Stomach (tissue), 8 donors: ENCODE measurements at regions not wholly inside any gene's neighbourhood (a gene's known extent, or its start where the extent isn't known, plus 50 kb on each side); places are given as distances from the start of the nearest gene placed in this dataset.

Experiments used
- DNase-seq, 2 donors: peaks; one replicate each; pipeline versions ENCODE4 v3.0.0 to v3.0.0-alpha.2; 2013 to 2019
- H3K27ac ChIP-seq, 5 donors: fragments of 200-600 bp in 4 of 5; sonication (generic) in 4 of 5; one replicate each; pipeline ENCODE4 v1.5.1; 2013 to 2019; ENCODE audit warnings: mild to moderate bottlenecking in 1 of 5, moderate library complexity in 1 of 5
- H3K27me3 ChIP-seq, 3 donors: fragments of 200-600 bp; sonication (generic); one replicate each; pipeline ENCODE4 v1.5.1; 2017 to 2019; ENCODE audit warnings: mixed run types in 1 of 3
- H3K36me3 ChIP-seq, 4 donors: fragments of 200-600 bp; sonication (generic); 1 replicate in 3 of 4; 2 replicates in 1 of 4; pipeline ENCODE4 v1.5.1; 2016 to 2019
- H3K4me1 ChIP-seq, 4 donors: fragments of 200-600 bp; sonication (generic); one replicate each; pipeline ENCODE4 v1.5.1; 2016 to 2019
- H3K4me3 ChIP-seq, 4 donors: fragments of 200-600 bp; sonication (generic) in 3 of 4; one replicate each; pipeline ENCODE4 v1.5.1; 2016 to 2019; ENCODE audit warnings: mild to moderate bottlenecking in 1 of 4
- H3K9me3 ChIP-seq, 4 donors: fragments of 200-600 bp; sonication (generic); one replicate each; pipeline ENCODE4 v1.5.1; 2016 to 2019
- CTCF ChIP-seq, 7 experiments: fragments of 450-650 bp in 4 of 7; fragments of 200-600 bp in 3 of 7; sonication (generic) in 3 of 7; IDR thresholded peaks; one replicate each; pipeline ENCODE4 v1.5.1; 2016 to 2019; ENCODE audit warnings: antibody characterized with exemption in 7 of 7, control low read depth in 2 of 7, mild to moderate bottlenecking in 1 of 7
- EP300 ChIP-seq: sonication (generic); formaldehyde crosslinking; IDR thresholded peaks from one replicate; pipeline ENCODE4 v1.6.1; 2017; ENCODE audit warnings: antibody characterized with exemption
- POLR2A ChIP-seq, 4 donors: fragments of 450-650 bp; IDR thresholded peaks; one replicate each; pipeline ENCODE4 v1.6.1; 2016; ENCODE audit warnings: antibody characterized with exemption in 4 of 4, control low read depth in 2 of 4, mild to moderate bottlenecking in 1 of 4, moderate library complexity in 1 of 4
- POLR2AphosphoS5 ChIP-seq, 3 donors: sonication (generic); formaldehyde crosslinking; IDR thresholded peaks; one replicate each; pipeline ENCODE4 v1.6.1; 2016; ENCODE audit warnings: antibody characterized with exemption in 3 of 3
- WGBS, 5 donors: extraction: QIAGEN DNeasy Blood & Tissue Kit in 3 of 5; methylation state at CpG; one replicate each; pipeline versions ENCODE4 v1.1.5 to v1.1.7; 2013 to 2018; 5-methylcytosine and 5-hydroxymethylcytosine counted together
- intact Hi-C: fragments of 100-400 bp; cut with DNase I; formaldehyde crosslinking; loops from one replicate; pipeline ENCODE4 v1.15.1; 2023; ENCODE audit warnings: low total_unique reads
- donor health status: healthy with polysubstance abuse.
- donor health status: Bipolar disorder and iron deficiency.
- donor health status: healthy.

DNA sequence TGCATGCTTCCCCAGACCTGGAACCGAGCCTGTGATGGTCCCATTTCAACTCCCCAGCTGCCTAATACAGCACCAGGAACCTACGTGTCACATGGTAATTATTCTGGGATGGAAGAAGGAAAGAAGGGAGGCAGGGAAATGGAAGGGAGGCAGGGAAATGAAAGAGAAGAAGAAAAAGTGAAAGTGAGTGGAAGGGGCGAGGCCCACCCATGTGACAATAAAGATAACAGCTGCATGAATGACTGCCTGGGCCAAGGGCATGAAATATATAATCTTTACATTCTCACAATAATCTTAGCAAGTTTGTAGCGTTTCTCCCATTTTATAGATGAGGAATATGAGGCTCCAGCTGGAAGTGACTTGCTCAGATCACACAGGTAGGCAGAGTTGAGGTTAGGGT lies 245.0 kb upstream of the PWP1 start:
- 59 to 76% (median 67%) methylated on average over 4 of the region's 4 CpGs for WGBS, 5 donors
- Histone ChIP-seq H3K27ac (no peak overlapping the region), H3K27me3 (peaks cover 0 to 6% (median 0%) of the 10 kb centered on the region in 3 donors), H3K4me3 (no peak overlapping the region), H3K36me3 (no peaks in the 10 kb centered on the region), H3K9me3 (no peaks in the 10 kb centered on the region), H3K4me1 (peaks cover 0 to 5% (median 0%) of the 10 kb centered on the region in 4 donors)
- no peak for TF ChIP-seq POLR2AphosphoS5 (IDR thresholded peaks at IDR 0.05)
- TF ChIP-seq POLR2A (IDR thresholded peaks at IDR 0.05): no peak
- no peak for TF ChIP-seq EP300
- TF ChIP-seq CTCF (IDR thresholded peaks at IDR 0.05): no peak
- intact Hi-C loops: no loop called here
- no peak for DNase-seq

DNA sequence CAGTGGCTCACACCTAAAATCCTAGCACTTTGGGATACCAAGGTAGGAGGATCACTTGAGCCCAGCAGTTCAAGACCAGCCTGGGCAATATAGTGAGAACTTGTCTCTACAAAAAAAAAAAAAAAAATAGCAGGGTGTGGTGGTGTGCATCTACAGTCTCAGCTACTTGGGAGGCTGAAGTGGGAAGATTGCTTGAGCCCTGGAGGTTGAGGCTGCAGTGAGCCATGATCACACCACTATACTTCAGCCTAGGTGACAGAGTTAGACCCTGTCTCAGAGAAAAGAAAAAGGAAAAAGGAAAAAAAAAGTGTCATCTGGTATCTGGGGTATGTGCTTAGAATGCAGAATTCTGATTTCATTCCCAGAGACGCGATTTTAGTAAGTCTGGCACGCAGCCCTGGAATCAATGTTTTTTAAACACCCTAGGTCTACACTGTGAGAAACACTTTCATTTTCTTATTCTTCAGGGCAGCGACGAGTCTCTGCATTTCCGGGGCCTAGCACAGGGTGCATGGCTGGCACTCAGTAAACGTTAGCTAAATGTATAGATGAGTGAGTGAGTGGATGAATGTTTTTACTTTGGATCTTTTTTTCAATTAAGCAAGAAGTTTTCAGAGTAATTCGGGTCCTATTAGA lies 243.8 kb upstream of the PWP1 start:
- peak overlapping the region in 3 of 4 donors; percentile 1 to 22 (median 13) for H3K4me3 ChIP-seq
- peaks cover 0 to 5% (median 0%) of the 10 kb centered on the region in 4 donors for H3K4me1 ChIP-seq
- no peaks in the 10 kb centered on the region for H3K36me3 ChIP-seq
- TF ChIP-seq POLR2AphosphoS5 (IDR thresholded peaks at IDR 0.05) (no peak), CTCF (IDR thresholded peaks at IDR 0.05) (no peak), EP300 (no peak), POLR2A (IDR thresholded peaks at IDR 0.05) (no peak)
- H3K27ac ChIP-seq: peak overlapping the region in 1 of 5 donors; percentile 58
- no peaks in the 10 kb centered on the region for H3K9me3 ChIP-seq
- 26 to 48% (median 41%) methylated on average over 8 of the region's 8 CpGs for WGBS, 5 donors
- peak in 1 of 2 donors; percentile 49 for DNase-seq
- intact Hi-C loops: no loop called here
- H3K27me3 ChIP-seq: peaks cover 0 to 6% (median 0%) of the 10 kb centered on the region in 3 donors

- DNase-seq: peak in 1 of 2 donors; percentile 30
- Histone ChIP-seq H3K36me3 (no peaks in the 10 kb centered on the region), H3K4me1 (peaks cover 0 to 5% (median 0%) of the 10 kb centered on the region in 4 donors), H3K4me3 (peak overlapping the region in 1 of 4 donors; percentile 13), H3K27ac (peak overlapping the region in 1 of 5 donors; percentile 58), H3K9me3 (no peaks in the 10 kb centered on the region), H3K27me3 (peaks cover 0 to 6% (median 0%) of the 10 kb centered on the region in 3 donors)
- WGBS, 5 donors: 60 to 75% (median 69%) methylated on average over 7 of the region's 7 CpGs
- intact Hi-C loops: no loop called here
- TF ChIP-seq POLR2AphosphoS5 (IDR thresholded peaks at IDR 0.05) (no peak), POLR2A (IDR thresholded peaks at IDR 0.05) (no peak), EP300 (no peak), CTCF (IDR thresholded peaks at IDR 0.05) (no peak)
These were observed 243.1 kb upstream of the PWP1 start for GRCh38 chr12:107442326-107442987.

DNA sequence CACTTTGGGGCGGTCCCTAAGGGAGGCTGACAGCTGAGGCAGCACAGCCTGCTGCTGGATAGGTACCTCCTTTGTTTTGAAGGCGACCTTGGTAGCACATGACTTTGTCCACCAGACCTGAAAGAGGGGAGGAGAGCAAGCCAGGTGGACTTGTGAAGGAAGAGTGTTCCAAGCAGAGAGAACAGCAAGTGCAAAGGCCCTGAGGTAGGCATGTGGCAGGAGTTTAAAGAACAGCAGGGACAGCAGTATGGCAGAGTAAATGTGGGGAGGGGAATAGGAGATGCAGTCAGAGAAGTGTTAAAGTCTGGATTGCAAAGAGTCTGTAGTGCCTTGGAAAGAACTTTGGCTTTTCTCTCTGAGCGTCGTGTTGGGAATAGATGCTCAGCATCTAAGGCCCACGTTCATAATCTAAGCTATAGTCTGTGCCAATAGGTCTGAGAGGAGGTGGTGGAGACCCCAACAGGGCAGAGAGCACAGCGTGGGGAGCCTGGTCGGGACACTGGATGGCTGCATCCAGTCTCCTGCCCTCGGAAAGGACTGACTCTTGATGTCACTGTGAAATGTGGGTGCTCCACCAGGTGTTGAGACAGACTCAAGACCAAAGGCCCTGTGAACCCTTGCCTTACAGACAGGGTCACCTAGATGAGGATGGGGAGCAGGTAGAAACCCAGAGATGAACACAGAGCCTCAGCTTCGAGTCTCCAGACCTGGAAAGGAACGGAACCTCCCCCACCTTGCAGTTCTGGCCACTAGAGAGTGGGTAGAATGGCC lies 242.1 kb upstream of the PWP1 start:
- Histone ChIP-seq H3K27ac (no peak overlapping the region), H3K36me3 (no peaks in the 10 kb centered on the region), H3K4me1 (peaks cover 0 to 5% (median 0%) of the 10 kb centered on the region in 4 donors), H3K9me3 (no peaks in the 10 kb centered on the region), H3K4me3 (no peak overlapping the region), H3K27me3 (peaks cover 0 to 6% (median 0%) of the 10 kb centered on the region in 3 donors)
- intact Hi-C loops: no loop called here
- WGBS, 5 donors: 83 to 91% (median 86%) methylated on average over 9 to 10 of the region's 10 CpGs
- TF ChIP-seq POLR2A (IDR thresholded peaks at IDR 0.05): no peak
- TF ChIP-seq POLR2AphosphoS5 (IDR thresholded peaks at IDR 0.05): no peak
- no peak for TF ChIP-seq EP300
- TF ChIP-seq CTCF (IDR thresholded peaks at IDR 0.05): no peak
- DNase-seq: no peak
